ENCODE measurements at regions not wholly inside any gene's neighbourhood (a gene's known extent, or its start where the extent isn't known, plus 50 kb on each side); places are given as distances from the start of the nearest gene placed in this dataset.

DNA sequence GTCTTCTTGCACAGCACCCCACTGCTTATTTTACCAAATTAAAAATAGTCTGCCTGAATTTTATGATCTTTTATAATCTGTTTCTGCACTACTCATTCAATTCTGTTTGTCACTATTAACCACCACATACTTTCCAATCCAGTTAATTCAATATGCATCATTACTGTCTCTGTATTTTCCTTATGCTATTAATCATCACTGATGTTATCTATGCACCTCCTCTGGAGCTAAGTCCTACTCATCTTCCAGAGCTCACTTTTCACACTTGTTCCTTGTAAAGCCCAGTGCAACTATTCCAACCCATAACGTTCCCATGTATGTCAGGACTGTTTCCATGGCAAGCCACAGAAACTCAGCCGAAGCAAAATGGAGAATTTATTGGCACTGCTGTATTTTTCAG, 713.6 kb downstream of the PLCL1 start:
- TF ChIP-seq NFIC (IDR thresholded peaks at IDR 0.05) (no peak), USF1 (IDR thresholded peaks at IDR 0.05) (no peak), RAD21 (IDR thresholded peaks at IDR 0.05; ENCODE audit: low read depth) (no peak), TAF1 (IDR thresholded peaks at IDR 0.05; ENCODE audit: low read depth) (no peak), ZBTB7A (IDR thresholded peaks at IDR 0.05; ENCODE audit: low read depth) (no peak), FOXM1 (IDR thresholded peaks at IDR 0.05; ENCODE audit: borderline replicate concordance, low read depth) (no peak), CEBPB (IDR thresholded peaks at IDR 0.05) (no peak), TEAD4 (IDR thresholded peaks at IDR 0.05) (no peak), CREB1 (IDR thresholded peaks at IDR 0.05; ENCODE audit: low read depth) (no peak), EP300 (IDR thresholded peaks at IDR 0.05; ENCODE audit: borderline replicate concordance) (no peak), EGR1 (IDR thresholded peaks at IDR 0.05) (no peak), TCF12 (IDR thresholded peaks at IDR 0.05; ENCODE audit: low read depth) (no peak), YY1 (IDR thresholded peaks at IDR 0.05; ENCODE audit: low read depth) (no peak)
- TF ChIP-seq, protein P1, sequence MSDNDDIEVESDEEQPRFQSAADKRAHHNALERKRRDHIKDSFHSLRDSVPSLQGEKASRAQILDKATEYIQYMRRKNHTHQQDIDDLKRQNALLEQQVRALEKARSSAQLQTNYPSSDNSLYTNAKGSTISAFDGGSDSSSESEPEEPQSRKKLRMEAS (IDR thresholded peaks at IDR 0.05), result no peak
- TF ChIP-seq, protein P2, sequence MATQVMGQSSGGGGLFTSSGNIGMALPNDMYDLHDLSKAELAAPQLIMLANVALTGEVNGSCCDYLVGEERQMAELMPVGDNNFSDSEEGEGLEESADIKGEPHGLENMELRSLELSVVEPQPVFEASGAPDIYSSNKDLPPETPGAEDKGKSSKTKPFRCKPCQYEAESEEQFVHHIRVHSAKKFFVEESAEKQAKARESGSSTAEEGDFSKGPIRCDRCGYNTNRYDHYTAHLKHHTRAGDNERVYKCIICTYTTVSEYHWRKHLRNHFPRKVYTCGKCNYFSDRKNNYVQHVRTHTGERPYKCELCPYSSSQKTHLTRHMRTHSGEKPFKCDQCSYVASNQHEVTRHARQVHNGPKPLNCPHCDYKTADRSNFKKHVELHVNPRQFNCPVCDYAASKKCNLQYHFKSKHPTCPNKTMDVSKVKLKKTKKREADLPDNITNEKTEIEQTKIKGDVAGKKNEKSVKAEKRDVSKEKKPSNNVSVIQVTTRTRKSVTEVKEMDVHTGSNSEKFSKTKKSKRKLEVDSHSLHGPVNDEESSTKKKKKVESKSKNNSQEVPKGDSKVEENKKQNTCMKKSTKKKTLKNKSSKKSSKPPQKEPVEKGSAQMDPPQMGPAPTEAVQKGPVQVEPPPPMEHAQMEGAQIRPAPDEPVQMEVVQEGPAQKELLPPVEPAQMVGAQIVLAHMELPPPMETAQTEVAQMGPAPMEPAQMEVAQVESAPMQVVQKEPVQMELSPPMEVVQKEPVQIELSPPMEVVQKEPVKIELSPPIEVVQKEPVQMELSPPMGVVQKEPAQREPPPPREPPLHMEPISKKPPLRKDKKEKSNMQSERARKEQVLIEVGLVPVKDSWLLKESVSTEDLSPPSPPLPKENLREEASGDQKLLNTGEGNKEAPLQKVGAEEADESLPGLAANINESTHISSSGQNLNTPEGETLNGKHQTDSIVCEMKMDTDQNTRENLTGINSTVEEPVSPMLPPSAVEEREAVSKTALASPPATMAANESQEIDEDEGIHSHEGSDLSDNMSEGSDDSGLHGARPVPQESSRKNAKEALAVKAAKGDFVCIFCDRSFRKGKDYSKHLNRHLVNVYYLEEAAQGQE (IDR thresholded peaks at IDR 0.05; ENCODE audit: low read depth), result no peak

DNA sequence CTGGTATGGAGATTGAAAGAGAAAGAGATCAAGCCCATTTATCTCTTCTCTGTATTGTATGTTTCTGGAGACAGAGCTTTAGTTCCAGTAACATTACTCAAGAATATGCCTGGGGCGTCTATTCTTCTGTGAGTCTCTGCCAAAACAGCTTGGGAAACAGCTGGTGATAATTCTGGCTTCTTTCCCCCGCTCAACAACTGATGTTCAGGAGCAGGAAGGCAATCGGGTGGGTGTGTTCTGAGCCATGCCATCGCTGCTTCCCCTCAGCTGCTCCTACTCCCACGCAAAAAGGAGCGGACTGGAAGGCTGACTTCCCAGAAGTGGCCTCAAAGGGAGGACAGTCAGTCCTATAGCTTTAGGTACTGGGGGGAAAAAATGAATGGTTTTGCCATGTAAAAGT, 695.1 kb downstream of the PLCL1 start:
- no peak for TF ChIP-seq RAD21 (IDR thresholded peaks at IDR 0.05; ENCODE audit: low read depth)
- TF ChIP-seq ZBTB7A (IDR thresholded peaks at IDR 0.05; ENCODE audit: low read depth), result no peak
- no peak for TF ChIP-seq FOXM1 (IDR thresholded peaks at IDR 0.05; ENCODE audit: borderline replicate concordance, low read depth)
- no peak for TF ChIP-seq TEAD4 (IDR thresholded peaks at IDR 0.05)
- no peak for TF ChIP-seq CEBPB (IDR thresholded peaks at IDR 0.05)
- TF ChIP-seq, protein P1 (IDR thresholded peaks at IDR 0.05), result no peak
- TF ChIP-seq YY1 (IDR thresholded peaks at IDR 0.05; ENCODE audit: low read depth), result no peak
- no peak for TF ChIP-seq USF1 (IDR thresholded peaks at IDR 0.05)
- TF ChIP-seq CREB1 (IDR thresholded peaks at IDR 0.05; ENCODE audit: low read depth), result no peak
- TF ChIP-seq EGR1 (IDR thresholded peaks at IDR 0.05), result no peak
- no peak for TF ChIP-seq NFIC (IDR thresholded peaks at IDR 0.05)
- TF ChIP-seq, protein P2 (IDR thresholded peaks at IDR 0.05; ENCODE audit: low read depth), result no peak
- TF ChIP-seq TAF1 (IDR thresholded peaks at IDR 0.05; ENCODE audit: low read depth), result no peak

DNA sequence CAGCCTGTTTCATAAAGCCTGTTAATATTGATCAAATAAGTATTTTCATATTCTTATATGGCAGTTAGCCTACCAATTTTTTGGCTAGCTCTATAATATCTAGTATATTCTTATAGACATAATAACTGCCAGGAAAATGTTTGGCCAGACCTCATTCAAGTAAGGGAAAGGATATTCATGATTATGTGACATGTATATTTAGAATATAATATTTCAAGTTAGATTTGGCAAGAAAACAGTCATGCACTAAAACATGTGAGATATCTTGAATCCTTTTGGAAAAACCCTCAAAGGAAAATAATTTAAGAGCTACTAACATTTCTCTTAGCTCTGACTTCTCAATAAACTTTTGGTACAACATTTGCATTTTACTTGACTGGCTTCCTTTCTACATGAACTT, 694.1 kb downstream of the PLCL1 start:
- no peak for TF ChIP-seq CEBPB (IDR thresholded peaks at IDR 0.05)
- TF ChIP-seq, protein P2 (IDR thresholded peaks at IDR 0.05; ENCODE audit: low read depth), result no peak

DNA sequence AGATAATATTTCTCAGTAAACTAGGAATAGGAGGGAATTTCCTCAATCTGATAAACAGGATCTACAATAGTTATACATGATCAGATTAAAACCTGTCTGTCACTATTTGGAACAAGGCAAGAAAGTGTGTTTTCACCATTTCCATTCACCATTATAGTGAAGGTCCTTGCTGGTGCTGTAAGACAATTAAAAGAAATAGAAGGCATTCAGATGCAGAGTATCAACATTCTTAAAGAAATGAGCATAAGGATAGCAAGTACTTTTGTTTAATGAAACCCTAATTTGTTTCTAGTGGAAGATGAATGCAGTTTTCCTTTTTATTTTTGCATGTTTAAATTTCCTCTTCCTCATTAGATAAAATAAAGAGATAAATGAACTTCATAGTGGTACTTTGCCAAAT, 693.7 kb downstream of the PLCL1 start:
- TF ChIP-seq, protein P1 (IDR thresholded peaks at IDR 0.05), result no peak
- no peak for TF ChIP-seq TAF1 (IDR thresholded peaks at IDR 0.05; ENCODE audit: low read depth)
- TF ChIP-seq NFIC (IDR thresholded peaks at IDR 0.05), result no peak
- TF ChIP-seq, protein P2 (IDR thresholded peaks at IDR 0.05; ENCODE audit: low read depth), result no peak
- no peak for TF ChIP-seq TEAD4 (IDR thresholded peaks at IDR 0.05)
- TF ChIP-seq TCF12 (IDR thresholded peaks at IDR 0.05; ENCODE audit: low read depth), result no peak
- no peak for TF ChIP-seq YY1 (IDR thresholded peaks at IDR 0.05; ENCODE audit: low read depth)
- no peak for TF ChIP-seq ZBTB7A (IDR thresholded peaks at IDR 0.05; ENCODE audit: low read depth)
- no peak for TF ChIP-seq EP300 (IDR thresholded peaks at IDR 0.05; ENCODE audit: borderline replicate concordance)
- TF ChIP-seq RAD21 (IDR thresholded peaks at IDR 0.05; ENCODE audit: low read depth), result no peak
- no peak for TF ChIP-seq CREB1 (IDR thresholded peaks at IDR 0.05; ENCODE audit: low read depth)
- no peak for TF ChIP-seq EGR1 (IDR thresholded peaks at IDR 0.05)
- TF ChIP-seq USF1 (IDR thresholded peaks at IDR 0.05), result no peak
- no peak for TF ChIP-seq CEBPB (IDR thresholded peaks at IDR 0.05)
- no peak for TF ChIP-seq FOXM1 (IDR thresholded peaks at IDR 0.05; ENCODE audit: borderline replicate concordance, low read depth)

Data from Ishikawa (cell line).